ENCODE measurements at regions not wholly inside any gene's neighbourhood (a gene's known extent, or its start where the extent isn't known, plus 50 kb on each side); places are given as distances from the start of the nearest gene placed in this dataset.
"Not testable (repeated sequence)": the region's sequence is repeated elsewhere in the genome, so short reads cannot be mapped to it uniquely, and the experiment has no call there.

DNA sequence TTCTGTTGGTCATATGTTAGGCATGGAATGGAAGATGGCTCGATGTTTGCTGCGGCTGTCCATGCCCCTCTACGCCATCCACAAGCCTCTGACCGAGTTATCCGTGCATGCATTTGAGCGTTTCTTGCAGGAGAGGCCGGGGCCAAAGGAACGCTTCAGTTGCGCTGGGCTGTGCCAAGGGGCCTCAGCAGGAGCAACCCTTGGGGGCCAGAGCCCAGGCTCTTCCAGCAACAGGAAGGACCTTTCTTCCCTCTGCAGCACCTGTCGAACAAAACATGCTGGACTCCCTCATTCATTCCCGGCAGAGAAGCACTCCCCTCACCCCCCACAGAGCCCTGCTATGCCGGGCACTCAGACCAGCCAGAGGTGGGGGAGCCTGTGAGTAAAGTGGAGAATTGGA is 81.4 kb upstream of the CRYM start:
- not testable (repeated sequence) for H3K9ac ChIP-seq (ENCODE audit: low read length); H3K36me3 Mint-ChIP-seq (ENCODE audit: low read depth, unreplicated experiment); H3K4me3 Mint-ChIP-seq (ENCODE audit: unreplicated experiment); H3K27ac Mint-ChIP-seq (ENCODE audit: unreplicated experiment); H3K4me1 ChIP-seq (ENCODE audit: insufficient read depth, low read length); H3K9me3 Mint-ChIP-seq (ENCODE audit: unreplicated experiment); H3K27me3 Mint-ChIP-seq (ENCODE audit: low read depth, unreplicated experiment); H3K4me1 Mint-ChIP-seq (ENCODE audit: low read depth, unreplicated experiment); H3K27me3 ChIP-seq (ENCODE audit: insufficient read depth, low read length); H4K20me1 ChIP-seq (ENCODE audit: insufficient read depth, low read length); H3K4me3 ChIP-seq (ENCODE audit: insufficient read depth, low read depth, low read length); H2AFZ ChIP-seq (ENCODE audit: low read depth, low read length); H3K27ac ChIP-seq (ENCODE audit: low read depth, low read length); H3K9me3 ChIP-seq (ENCODE audit: insufficient read depth, low read depth, low read length); H3K36me3 ChIP-seq (ENCODE audit: insufficient read depth, low read length); FAIRE-seq; H3K4me2 ChIP-seq (ENCODE audit: low read length); DNase-seq (ENCODE audit: low read depth); H3K79me2 ChIP-seq (ENCODE audit: insufficient read depth, low read length)

GRCh38 chr16:21358261-21358795 is 80.2 kb upstream of the CRYM start:
- not testable (repeated sequence) for H3K9ac ChIP-seq (ENCODE audit: low read length); H3K27me3 ChIP-seq (ENCODE audit: insufficient read depth, low read length); H3K27me3 Mint-ChIP-seq (ENCODE audit: low read depth, unreplicated experiment); H3K9me3 Mint-ChIP-seq (ENCODE audit: unreplicated experiment); H3K4me1 Mint-ChIP-seq (ENCODE audit: low read depth, unreplicated experiment); H3K4me2 ChIP-seq (ENCODE audit: low read length); H2AFZ ChIP-seq (ENCODE audit: low read depth, low read length); H3K4me3 ChIP-seq (ENCODE audit: insufficient read depth, low read depth, low read length); H3K36me3 Mint-ChIP-seq (ENCODE audit: low read depth, unreplicated experiment); H3K4me3 Mint-ChIP-seq (ENCODE audit: unreplicated experiment); H3K4me1 ChIP-seq (ENCODE audit: insufficient read depth, low read length); H4K20me1 ChIP-seq (ENCODE audit: insufficient read depth, low read length); H3K36me3 ChIP-seq (ENCODE audit: insufficient read depth, low read length); DNase-seq (ENCODE audit: low read depth); H3K79me2 ChIP-seq (ENCODE audit: insufficient read depth, low read length); H3K27ac ChIP-seq (ENCODE audit: low read depth, low read length); H3K9me3 ChIP-seq (ENCODE audit: insufficient read depth, low read depth, low read length); H3K27ac Mint-ChIP-seq (ENCODE audit: unreplicated experiment); FAIRE-seq

GRCh38 chr16:21356308-21356707 is 78.2 kb upstream of the CRYM start:
- H3K27ac Mint-ChIP-seq (ENCODE audit: unreplicated experiment); H3K36me3 ChIP-seq (ENCODE audit: insufficient read depth, low read length): not testable (repeated sequence)

DNA sequence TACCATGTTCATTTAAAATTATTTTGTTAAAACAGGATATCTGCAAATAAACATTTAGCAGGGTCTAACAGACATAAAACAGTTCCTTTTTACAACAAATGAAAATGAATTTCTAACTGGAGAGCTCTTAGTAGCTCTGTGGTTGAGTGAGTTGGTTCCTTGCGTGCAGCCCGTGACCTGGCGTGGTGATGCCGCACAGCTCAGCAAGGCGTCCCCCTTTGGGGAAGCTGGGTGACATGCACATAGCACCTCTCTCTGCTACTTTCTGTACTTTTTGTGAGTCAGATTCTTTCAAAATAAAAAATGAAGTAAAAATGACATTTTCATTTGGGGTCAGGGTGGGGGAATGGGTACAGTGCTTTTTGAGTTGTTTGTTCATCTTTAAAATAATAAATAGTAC is 73.3 kb upstream of the CRYM start:
- not testable (repeated sequence) for H3K4me1 Mint-ChIP-seq (ENCODE audit: low read depth, unreplicated experiment); H3K4me2 ChIP-seq (ENCODE audit: low read length); H3K36me3 Mint-ChIP-seq (ENCODE audit: low read depth, unreplicated experiment); H3K27me3 Mint-ChIP-seq (ENCODE audit: low read depth, unreplicated experiment); H3K4me1 ChIP-seq (ENCODE audit: insufficient read depth, low read length); H3K9me3 Mint-ChIP-seq (ENCODE audit: unreplicated experiment); FAIRE-seq; DNase-seq (ENCODE audit: low read depth); H3K9me3 ChIP-seq (ENCODE audit: insufficient read depth, low read depth, low read length); H3K9ac ChIP-seq (ENCODE audit: low read length); H3K27ac ChIP-seq (ENCODE audit: low read depth, low read length); H2AFZ ChIP-seq (ENCODE audit: low read depth, low read length); H4K20me1 ChIP-seq (ENCODE audit: insufficient read depth, low read length); H3K4me3 Mint-ChIP-seq (ENCODE audit: unreplicated experiment); H3K36me3 ChIP-seq (ENCODE audit: insufficient read depth, low read length); H3K79me2 ChIP-seq (ENCODE audit: insufficient read depth, low read length); H3K27ac Mint-ChIP-seq (ENCODE audit: unreplicated experiment); H3K27me3 ChIP-seq (ENCODE audit: insufficient read depth, low read length); H3K4me3 ChIP-seq (ENCODE audit: insufficient read depth, low read depth, low read length)

More at GRCh38 chr16:21356308-21356707, 78.2 kb upstream of the CRYM start:
- H3K9ac ChIP-seq (ENCODE audit: low read length); H3K4me1 ChIP-seq (ENCODE audit: insufficient read depth, low read length); H3K27me3 Mint-ChIP-seq (ENCODE audit: low read depth, unreplicated experiment); H3K4me1 Mint-ChIP-seq (ENCODE audit: low read depth, unreplicated experiment); H3K36me3 Mint-ChIP-seq (ENCODE audit: low read depth, unreplicated experiment); H3K27ac ChIP-seq (ENCODE audit: low read depth, low read length); H3K9me3 ChIP-seq (ENCODE audit: insufficient read depth, low read depth, low read length); H2AFZ ChIP-seq (ENCODE audit: low read depth, low read length); FAIRE-seq; H3K4me3 ChIP-seq (ENCODE audit: insufficient read depth, low read depth, low read length); H4K20me1 ChIP-seq (ENCODE audit: insufficient read depth, low read length); H3K27me3 ChIP-seq (ENCODE audit: insufficient read depth, low read length); H3K4me3 Mint-ChIP-seq (ENCODE audit: unreplicated experiment); H3K79me2 ChIP-seq (ENCODE audit: insufficient read depth, low read length); H3K4me2 ChIP-seq (ENCODE audit: low read length); H3K9me3 Mint-ChIP-seq (ENCODE audit: unreplicated experiment); DNase-seq (ENCODE audit: low read depth): not testable (repeated sequence)

DNA sequence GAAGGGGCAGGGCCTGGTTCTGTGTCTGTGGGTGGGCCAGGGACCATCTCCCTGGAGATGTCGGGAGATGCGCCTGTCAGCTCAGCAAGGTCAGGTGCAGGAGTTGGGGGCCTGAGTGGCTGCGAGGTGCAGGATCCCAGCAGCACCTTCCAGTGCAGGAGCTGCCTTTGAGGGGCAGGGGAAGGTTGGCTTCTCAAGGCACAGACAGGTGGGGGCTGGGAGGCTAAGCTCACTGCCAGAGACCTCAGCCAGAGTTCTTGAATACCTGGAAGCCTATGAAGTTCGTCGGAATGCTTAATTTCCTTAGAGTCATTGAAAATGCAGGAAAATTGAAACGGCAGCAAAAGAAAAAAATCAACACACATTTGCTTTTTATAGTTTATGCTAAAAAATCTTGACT is 72.8 kb upstream of the CRYM start:
- H3K27me3 ChIP-seq (ENCODE audit: insufficient read depth, low read length); H3K27me3 Mint-ChIP-seq (ENCODE audit: low read depth, unreplicated experiment); H3K9ac ChIP-seq (ENCODE audit: low read length); H3K9me3 ChIP-seq (ENCODE audit: insufficient read depth, low read depth, low read length); H3K27ac Mint-ChIP-seq (ENCODE audit: unreplicated experiment); H3K4me3 ChIP-seq (ENCODE audit: insufficient read depth, low read depth, low read length); H2AFZ ChIP-seq (ENCODE audit: low read depth, low read length); H3K4me3 Mint-ChIP-seq (ENCODE audit: unreplicated experiment); H4K20me1 ChIP-seq (ENCODE audit: insufficient read depth, low read length); H3K4me2 ChIP-seq (ENCODE audit: low read length); H3K9me3 Mint-ChIP-seq (ENCODE audit: unreplicated experiment); H3K4me1 ChIP-seq (ENCODE audit: insufficient read depth, low read length); FAIRE-seq; DNase-seq (ENCODE audit: low read depth); H3K27ac ChIP-seq (ENCODE audit: low read depth, low read length); H3K36me3 Mint-ChIP-seq (ENCODE audit: low read depth, unreplicated experiment); H3K36me3 ChIP-seq (ENCODE audit: insufficient read depth, low read length); H3K4me1 Mint-ChIP-seq (ENCODE audit: low read depth, unreplicated experiment); H3K79me2 ChIP-seq (ENCODE audit: insufficient read depth, low read length): not testable (repeated sequence)

GRCh38 chr16:21349336-21349735 is 71.2 kb upstream of the CRYM start:
- H3K4me3 ChIP-seq (ENCODE audit: insufficient read depth, low read depth, low read length); H3K4me2 ChIP-seq (ENCODE audit: low read length); H3K4me1 Mint-ChIP-seq (ENCODE audit: low read depth, unreplicated experiment); H3K36me3 Mint-ChIP-seq (ENCODE audit: low read depth, unreplicated experiment); H3K79me2 ChIP-seq (ENCODE audit: insufficient read depth, low read length); FAIRE-seq; DNase-seq (ENCODE audit: low read depth); H3K4me1 ChIP-seq (ENCODE audit: insufficient read depth, low read length); H3K27me3 ChIP-seq (ENCODE audit: insufficient read depth, low read length); H3K9ac ChIP-seq (ENCODE audit: low read length); H3K27ac ChIP-seq (ENCODE audit: low read depth, low read length); H3K36me3 ChIP-seq (ENCODE audit: insufficient read depth, low read length); H3K27me3 Mint-ChIP-seq (ENCODE audit: low read depth, unreplicated experiment); H3K9me3 ChIP-seq (ENCODE audit: insufficient read depth, low read depth, low read length); H3K9me3 Mint-ChIP-seq (ENCODE audit: unreplicated experiment); H3K27ac Mint-ChIP-seq (ENCODE audit: unreplicated experiment); H2AFZ ChIP-seq (ENCODE audit: low read depth, low read length); H4K20me1 ChIP-seq (ENCODE audit: insufficient read depth, low read length); H3K4me3 Mint-ChIP-seq (ENCODE audit: unreplicated experiment): not testable (repeated sequence)
